Lower leg skin (tissue), 4 donors: ENCODE measurements at regions not wholly inside any gene's neighbourhood (a gene's known extent, or its start where the extent isn't known, plus 50 kb on each side); places are given as distances from the start of the nearest gene placed in this dataset.

Source experiments
- DNase-seq, 2 donors: peaks; one replicate each; pipeline ENCODE4 v3.0.0-alpha.2; 2019; ENCODE audit warnings: low spot score in 2 of 2
- H3K4me3 ChIP-seq: fragments of 200-600 bp; sonication (generic); 2 replicates; pipeline ENCODE4 v1.5.1; 2017; ENCODE audit warnings: mild to moderate bottlenecking, low read depth; ENCODE audit not compliant: poor library complexity, severe bottlenecking
- CTCF ChIP-seq, 3 donors: fragments of 450-650 bp; IDR thresholded peaks; one replicate each; pipeline ENCODE4 v1.5.1; 2016; ENCODE audit warnings: antibody characterized with exemption in 3 of 3, mild to moderate bottlenecking in 3 of 3, moderate library complexity in 2 of 3
- POLR2A ChIP-seq, 2 donors: fragments of 450-650 bp; IDR thresholded peaks; one replicate each; pipeline ENCODE4 v1.6.1; 2016 to 2017; ENCODE audit warnings: antibody characterized with exemption in 2 of 2, mild to moderate bottlenecking in 1 of 2, moderate library complexity in 1 of 2
- WGBS, 2 donors: methylation state at CpG; one replicate each; pipeline ENCODE4 v1.1.5; 2018; 5-methylcytosine and 5-hydroxymethylcytosine counted together
- intact Hi-C: fragments of 100-400 bp; cut with DNase I; formaldehyde crosslinking; loops from one replicate; pipeline ENCODE4 v1.15.0; 2023; ENCODE audit warnings: low total_unique reads

DNA sequence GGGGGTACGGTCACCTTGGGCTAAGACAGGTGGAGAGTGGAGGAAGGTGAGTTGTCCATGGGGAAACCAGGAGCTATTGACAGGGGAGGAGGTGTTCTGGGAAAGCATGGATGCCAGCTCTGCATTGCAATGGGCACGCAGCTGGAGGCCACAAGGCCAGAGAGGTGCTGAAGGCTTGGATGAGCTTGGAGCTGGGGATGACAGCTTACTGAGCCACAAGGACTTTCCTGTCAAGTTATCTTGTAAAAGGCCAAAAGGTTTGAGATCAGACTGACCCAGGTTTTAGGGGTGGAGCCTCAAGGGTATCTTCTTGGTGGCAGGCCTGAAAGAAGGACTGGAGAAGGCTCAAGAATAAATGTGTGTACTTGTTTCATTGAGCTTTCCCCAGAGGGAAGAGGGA lies 115.2 kb downstream of the ASB7 start:
- TF ChIP-seq CTCF (IDR thresholded peaks at IDR 0.05): no peak
- no peak for TF ChIP-seq POLR2A (IDR thresholded peaks at IDR 0.05)
- intact Hi-C loops: no loop called here
- 90 to 93% methylated on average over 2 of the region's 2 CpGs for WGBS, 2 donors
- DNase-seq: peak; percentile 5 to 57
- H3K4me3 ChIP-seq: no peak overlapping the region

DNA sequence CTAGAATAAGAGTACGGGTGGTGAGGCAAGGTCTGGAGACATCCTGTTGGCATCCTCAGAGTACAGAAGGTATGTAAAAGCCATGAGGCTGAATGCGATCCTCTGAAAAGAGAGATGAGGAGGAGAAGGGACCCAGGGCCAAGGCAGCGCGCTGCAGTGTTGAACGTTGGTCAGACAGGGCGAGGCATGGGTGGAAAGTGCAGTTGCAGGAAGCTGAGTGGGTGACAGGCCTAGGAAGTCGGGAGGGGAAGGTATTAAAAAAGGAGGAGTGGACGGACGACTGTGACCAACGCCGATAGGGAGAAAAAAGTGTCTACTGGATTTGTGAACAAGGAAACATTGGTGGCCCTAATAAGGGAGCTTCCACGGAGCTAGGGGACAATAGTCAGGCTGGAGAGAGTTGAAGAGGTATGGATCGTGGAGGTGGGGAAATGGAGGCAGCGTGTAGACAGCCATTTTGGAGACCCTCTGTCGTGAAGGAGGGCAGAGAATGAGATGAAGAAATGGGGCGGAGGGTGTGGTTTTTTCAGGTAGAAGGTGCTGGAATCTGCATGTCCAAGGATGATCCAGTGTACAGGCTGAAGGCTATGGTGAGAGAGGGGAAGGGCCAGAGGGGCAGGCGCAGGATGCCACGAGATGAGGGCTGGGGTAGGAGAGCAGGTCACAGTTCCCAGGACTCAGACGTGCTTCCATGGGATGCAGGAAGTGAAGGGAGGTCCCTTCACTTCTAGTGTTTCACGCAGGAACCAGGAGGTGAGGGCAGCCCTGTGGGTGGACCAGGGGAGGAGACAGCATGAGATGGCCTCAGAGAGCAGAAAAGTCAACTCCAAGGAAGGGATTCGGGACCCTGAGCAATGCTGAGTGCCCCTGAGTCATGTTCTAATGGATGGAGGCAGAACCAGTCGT lies 115.9 kb downstream of the ASB7 start:
- intact Hi-C loops: no loop called here
- TF ChIP-seq POLR2A (IDR thresholded peaks at IDR 0.05) (no peak), CTCF (IDR thresholded peaks at IDR 0.05) (no peak)
- peak; percentile 11 to 76 for DNase-seq
- WGBS, 2 donors: 85 to 88% methylated on average over 22 of the region's 22 CpGs
- H3K4me3 ChIP-seq: no peak overlapping the region

DNA sequence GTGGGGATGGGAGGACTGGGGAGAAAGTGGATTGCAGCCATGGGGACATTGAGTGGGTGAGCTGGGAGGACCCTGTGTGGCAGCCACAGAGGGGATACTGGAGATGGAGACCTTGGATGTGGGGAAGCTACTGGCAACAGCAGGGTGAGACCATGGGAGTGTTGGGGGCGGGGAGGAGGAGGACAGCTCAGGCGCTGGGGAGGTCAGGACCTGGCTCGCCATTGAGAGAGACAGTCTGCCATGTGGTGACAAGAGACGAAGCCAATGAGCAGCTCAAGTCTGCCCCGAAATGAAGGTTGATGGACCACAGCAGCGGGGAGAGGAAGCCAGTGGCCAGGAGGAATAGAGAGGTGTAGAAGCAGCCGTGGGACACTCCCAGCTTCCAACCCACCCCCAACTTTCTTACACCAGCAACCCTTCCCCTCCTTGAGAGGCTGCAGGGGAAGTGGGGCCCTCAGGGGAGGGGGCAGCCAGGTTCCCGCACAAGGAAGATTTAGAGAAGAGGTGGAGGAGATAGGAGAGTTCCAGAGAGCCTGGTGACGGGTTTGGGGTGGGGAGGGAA lies 118.1 kb downstream of the ASB7 start:
- no peak overlapping the region for H3K4me3 ChIP-seq
- 73 to 78% methylated on average over 9 of the region's 9 CpGs for WGBS, 2 donors
- DNase-seq: peak; percentile 12 to 83
- intact Hi-C loops: no loop called here
- TF ChIP-seq CTCF (IDR thresholded peaks at IDR 0.05) (no peak), POLR2A (IDR thresholded peaks at IDR 0.05) (no peak)

GRCh38 chr15:100721758-100722550 lies 119.6 kb downstream of the ASB7 start:
- H3K4me3 ChIP-seq: no peak overlapping the region
- DNase-seq: peak; percentile 84 to 91
- intact Hi-C loops: no loop called here
- TF ChIP-seq POLR2A (IDR thresholded peaks at IDR 0.05) (no peak), CTCF (IDR thresholded peaks at IDR 0.05) (no peak)
- 25 to 36% methylated on average over 12 of the region's 12 CpGs for WGBS, 2 donors

- H3K4me3 ChIP-seq: no peak overlapping the region
- WGBS, 2 donors: 58 to 65% methylated on average over 3 of the region's 3 CpGs
- intact Hi-C loops: no loop called here
- TF ChIP-seq CTCF (IDR thresholded peaks at IDR 0.05) (no peak), POLR2A (IDR thresholded peaks at IDR 0.05) (no peak)
- peak in 1 of 2 donors; percentile 3 for DNase-seq
Measured at GRCh38 chr15:100722551-100723314, 120.3 kb downstream of the ASB7 start.
